NCI-H226 (cell line): ENCODE measurements at regions not wholly inside any gene's neighbourhood (a gene's known extent, or its start where the extent isn't known, plus 50 kb on each side); places are given as distances from the start of the nearest gene placed in this dataset.
A peak's percentile ranks its signal among the peaks of the same experiment; 100 is the strongest.

Experiments used
- DNase-seq: peaks from one replicate; pipeline ENCODE4 v3.0.0-alpha.2; 2015

DNA sequence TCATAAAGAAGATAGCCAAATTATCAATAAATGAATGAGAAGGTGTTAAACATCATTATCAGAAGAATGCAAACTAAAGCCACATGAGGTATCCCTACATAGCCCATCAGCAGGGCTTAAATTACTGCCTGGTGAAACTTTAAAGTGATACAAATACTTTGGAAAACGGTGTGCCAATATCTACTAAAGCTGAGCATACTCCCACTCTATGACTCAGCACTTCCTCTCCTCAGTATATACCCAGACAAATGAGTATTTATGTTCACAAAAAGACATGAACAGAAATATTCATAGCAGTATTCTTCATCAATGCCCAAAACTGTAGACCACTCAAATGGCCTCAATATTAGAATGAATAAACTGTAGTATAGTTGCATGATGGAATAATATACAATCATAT is 284.6 kb upstream of the ZC3H12C start:
- DNase-seq, result peak; percentile 57

- DNase-seq, result no peak
These were observed 278.4 kb upstream of the ZC3H12C start for GRCh38 chr11:109814824-109815223.

GRCh38 chr11:109815500-109816150 is 277.6 kb upstream of the ZC3H12C start:
- DNase-seq, result no peak

- no peak for DNase-seq
These were observed 274.9 kb upstream of the ZC3H12C start for GRCh38 chr11:109818290-109818689.

DNA sequence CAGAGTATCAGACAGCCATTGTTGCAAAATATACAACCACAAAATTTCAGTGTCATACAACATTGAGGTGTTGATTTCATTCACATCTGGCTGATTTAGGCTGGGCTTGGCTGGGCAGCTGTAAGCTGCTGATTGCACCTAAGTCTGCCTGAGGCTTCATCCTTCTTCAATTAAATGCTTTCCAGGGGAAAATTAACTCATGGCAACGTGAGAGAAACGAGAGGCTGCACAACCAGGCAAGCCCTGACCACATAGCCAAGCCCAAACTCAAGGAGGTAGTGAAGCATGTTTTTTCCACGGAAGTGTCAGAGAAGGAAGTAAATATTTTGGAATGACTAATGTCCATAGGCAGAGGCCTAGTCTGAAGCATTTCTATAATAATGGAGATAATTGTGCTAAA is 273.8 kb upstream of the ZC3H12C start:
- DNase-seq, result no peak

- DNase-seq, result no peak
These were observed 271.7 kb upstream of the ZC3H12C start for GRCh38 chr11:109821511-109821910.

DNA sequence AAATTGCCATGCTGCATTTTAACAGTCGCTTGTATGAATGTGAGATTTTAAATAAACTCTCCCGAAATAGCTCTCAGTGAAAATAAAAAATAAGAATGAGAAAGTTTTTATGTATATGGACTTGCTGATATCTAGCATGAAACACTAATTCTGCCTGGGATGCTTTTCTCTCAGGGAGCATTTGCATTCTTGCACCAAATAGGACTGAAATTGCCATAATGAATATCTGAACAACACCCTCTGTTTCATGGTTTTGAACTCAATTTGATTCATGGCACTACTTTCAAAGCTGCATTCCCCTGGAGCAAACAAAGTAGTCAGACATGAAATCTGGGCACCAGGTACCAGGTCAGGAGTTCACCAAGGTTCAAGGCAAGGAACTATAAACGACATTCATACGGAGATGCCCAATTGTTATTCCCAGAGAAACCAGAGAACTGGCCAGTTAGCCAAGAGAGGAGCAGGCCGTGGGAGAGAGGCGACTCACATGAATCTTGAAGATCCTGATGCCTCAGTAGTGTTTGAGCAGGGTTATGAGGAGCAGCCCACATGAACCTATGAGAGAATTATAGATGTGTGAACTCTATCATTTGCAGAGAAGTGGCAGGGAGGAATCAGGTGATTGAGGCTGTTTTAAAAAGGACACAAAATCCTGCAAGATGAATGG is 270.6 kb upstream of the ZC3H12C start:
- DNase-seq, result no peak

DNA sequence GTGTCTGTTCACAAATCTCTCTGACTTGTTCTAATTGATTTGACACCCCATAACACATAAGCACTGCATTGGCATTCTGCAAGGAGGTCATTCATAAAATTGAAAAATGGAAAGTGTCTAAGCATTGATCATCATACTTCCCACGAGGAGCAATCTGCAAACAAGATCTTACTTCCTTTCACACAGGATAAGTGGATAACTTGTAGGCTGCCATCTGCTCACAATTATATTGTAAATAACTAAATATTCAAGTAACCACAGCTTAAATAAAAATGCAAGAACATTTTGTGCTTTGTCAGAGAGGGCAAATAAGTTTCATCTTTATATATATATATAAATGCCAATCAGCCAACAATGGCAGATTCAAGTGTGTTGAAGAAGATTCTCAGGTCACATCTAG is 264.8 kb upstream of the ZC3H12C start:
- DNase-seq, result no peak

DNA sequence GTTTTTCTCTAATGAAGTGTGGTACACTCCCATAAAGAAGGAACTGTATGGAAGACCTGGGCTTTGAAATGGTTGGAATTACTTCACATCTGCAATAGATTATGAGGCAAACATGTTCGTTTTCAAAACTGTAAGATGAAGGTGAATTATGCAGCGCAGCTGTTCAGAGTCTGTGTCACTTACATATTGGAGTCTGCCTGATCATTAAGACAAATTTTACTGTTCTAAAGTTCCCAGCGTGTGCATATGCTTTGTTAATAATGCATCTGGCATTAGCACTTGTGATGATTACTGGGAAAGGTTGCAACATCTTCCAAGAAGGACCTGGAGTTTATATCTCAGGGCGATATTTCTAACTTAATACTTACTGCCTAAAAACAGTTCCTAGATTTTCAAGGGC is 255.2 kb upstream of the ZC3H12C start:
- DNase-seq, result no peak

- no peak for DNase-seq
These were observed 247.8 kb upstream of the ZC3H12C start for GRCh38 chr11:109845437-109845836.

DNA sequence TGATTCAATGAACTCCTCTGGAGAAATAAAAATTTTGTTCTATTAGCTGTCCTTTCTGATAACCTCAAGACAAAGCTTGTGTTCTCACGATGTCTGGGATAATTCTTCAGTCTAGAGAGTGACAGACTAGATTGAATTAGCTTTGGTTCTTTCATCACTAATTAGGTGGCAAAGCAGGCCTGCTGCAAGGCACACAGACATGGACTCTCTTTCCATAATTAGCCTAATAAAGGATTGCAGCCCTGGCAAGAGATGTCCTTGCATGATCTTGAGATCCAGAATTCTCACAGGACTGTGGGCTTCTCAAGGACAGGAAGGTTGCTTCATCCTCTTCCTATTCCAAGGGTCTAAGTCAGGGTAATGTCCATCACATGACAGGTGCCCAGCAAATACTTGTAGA is 245.6 kb upstream of the ZC3H12C start:
- DNase-seq, result no peak

- no peak for DNase-seq
These were observed 244.1 kb upstream of the ZC3H12C start for GRCh38 chr11:109849051-109849450.

GRCh38 chr11:109849946-109850345 is 243.2 kb upstream of the ZC3H12C start:
- DNase-seq, result no peak

DNA sequence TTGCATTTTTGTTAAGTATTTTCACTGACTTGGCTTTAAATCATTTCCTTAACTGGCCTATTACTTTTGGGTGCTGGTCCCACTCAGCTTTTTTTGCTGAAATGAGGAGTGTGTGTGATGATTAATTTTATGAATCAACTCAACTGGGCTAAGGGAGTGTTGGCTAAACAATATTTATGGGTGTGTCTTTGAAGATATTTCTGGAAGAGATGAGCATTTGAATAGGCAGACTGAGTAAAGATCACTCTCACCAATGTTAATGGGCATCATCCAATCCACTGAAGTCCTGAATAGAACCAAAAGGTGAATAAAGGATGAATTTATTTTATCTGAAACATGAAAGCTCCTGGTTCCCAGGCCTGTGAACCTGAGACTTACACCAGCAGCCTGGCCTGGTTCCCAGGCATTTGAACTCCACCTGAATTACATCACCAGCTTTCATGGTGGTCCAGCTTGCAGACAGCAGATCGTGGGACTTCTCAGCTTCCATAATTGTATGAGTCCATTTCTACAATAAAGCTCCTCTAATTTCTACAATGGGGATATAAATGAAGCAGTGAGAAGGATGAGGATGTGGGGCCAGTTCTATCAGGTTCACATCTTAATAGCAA is 241.3 kb upstream of the ZC3H12C start:
- peak; percentile 52 for DNase-seq

DNA sequence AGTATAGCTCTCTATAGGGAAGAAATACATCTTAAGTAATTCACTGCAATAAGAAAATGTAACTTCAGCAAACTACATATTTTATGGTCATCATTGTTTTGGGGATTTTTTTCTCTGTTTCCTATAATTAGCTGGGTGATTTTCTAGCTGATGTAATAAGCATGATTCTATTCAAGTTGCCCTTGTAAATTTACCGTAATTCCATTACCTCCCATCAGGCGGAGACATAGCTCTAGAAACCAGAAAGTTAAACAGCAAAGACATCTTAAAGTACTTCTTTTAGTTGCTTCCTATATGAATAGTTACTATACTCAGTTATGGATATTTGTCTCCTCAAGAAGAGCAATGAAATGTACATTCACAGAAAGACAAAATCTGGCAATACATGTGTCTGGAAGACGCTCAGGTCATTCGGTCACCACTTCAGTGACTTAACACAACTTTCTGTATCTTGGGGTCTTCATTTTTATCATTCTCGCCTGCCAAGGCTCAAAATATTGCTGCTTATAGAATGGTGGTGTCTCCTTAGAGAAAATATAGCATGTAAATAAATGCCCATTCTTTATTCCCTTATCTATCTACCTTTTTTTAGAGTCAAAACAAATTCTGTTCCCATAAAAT is 239.9 kb upstream of the ZC3H12C start:
- DNase-seq, result peak; percentile 21

- no peak for DNase-seq
These were observed 238.5 kb upstream of the ZC3H12C start for GRCh38 chr11:109854731-109855130.

GRCh38 chr11:109856928-109857327 is 236.3 kb upstream of the ZC3H12C start:
- no peak for DNase-seq

DNA sequence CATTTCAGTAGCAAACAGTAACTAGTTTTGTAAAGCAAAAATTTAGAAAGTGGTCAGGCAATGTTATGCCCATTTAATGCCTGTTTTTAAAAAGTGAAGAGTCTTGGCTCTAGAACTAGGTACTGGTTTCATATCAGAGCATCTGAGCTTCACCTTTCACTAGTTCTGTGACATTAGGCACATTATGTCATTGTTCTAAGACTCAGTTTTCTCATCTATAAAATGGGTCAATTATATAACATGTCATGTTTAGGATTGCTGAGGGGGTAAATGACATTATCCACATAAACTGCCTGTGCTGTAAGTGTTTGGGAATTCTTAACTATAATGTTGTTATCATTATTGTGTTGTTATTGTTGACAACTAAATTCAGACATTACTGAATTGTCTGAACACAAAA is 235.6 kb upstream of the ZC3H12C start:
- no peak for DNase-seq

- DNase-seq, result no peak
These were observed 235.0 kb upstream of the ZC3H12C start for GRCh38 chr11:109858152-109858551.

GRCh38 chr11:109859045-109859724 is 234.0 kb upstream of the ZC3H12C start:
- peak; percentile 82 for DNase-seq

DNA sequence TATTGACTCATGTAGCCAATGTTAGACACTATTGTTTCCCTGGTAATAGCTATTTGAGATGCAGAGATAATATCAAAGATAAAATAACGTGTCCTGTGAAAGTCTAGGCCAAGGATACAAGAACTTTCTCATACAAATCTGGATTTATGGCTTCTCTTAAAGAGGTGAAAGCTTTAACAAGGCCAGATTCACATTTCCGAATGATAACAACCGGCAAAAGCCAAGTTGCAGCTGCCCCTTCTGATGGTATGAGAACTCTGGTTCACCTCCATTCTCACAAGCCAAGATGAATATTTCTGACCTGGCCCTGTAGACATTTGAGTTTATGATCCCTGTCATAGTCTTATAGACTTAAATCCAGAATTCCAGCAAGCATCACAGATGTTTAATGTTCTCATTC is 230.4 kb upstream of the ZC3H12C start:
- DNase-seq, result no peak

- no peak for DNase-seq
These were observed 229.0 kb upstream of the ZC3H12C start for GRCh38 chr11:109864151-109864661.
